ENCODE measurements at regions not wholly inside any gene's neighbourhood (a gene's known extent, or its start where the extent isn't known, plus 50 kb on each side); places are given as distances from the start of the nearest gene placed in this dataset.

DNA sequence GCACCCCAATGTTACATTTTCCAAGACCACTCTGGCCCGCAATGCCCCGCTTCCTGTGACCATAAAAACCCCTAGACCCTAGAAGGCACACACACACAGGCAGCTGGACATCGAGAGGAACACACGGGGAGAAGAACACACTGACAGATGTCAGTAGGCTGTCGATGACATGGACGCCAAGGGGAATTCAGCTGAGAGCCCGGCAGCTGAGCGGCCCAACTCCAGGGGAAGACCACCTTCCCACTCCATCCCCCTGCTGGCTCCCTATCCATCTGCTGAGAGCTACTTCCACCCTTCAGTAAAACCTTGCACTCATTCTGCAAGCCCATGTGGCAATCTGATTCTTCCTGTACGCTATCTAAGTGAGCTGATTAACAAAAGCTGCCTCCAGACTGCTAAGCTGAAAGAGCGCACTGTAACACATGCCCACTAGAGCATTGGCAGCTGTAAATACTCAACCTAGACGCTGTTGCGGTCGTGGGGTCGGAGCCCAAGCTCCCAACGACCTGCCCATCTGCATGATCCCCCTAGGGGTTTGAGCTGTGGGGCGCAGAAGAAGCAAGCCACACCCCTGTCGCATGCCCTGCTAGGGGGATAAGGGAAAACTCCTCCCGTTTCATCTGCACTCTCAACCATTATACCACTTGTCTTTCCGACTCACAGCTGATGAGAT lies 843.6 kb upstream of the POT1 start:
- Mint-ChIP-seq H3K27ac (no peak overlapping the region), H3K27me3 (no peaks in the 10 kb centered on the region), H3K36me3 (no peaks in the 10 kb centered on the region), H3K4me1 (no peaks in the 10 kb centered on the region), H3K4me3 (no peak overlapping the region), H3K9me3 (no peaks in the 10 kb centered on the region)

DNA sequence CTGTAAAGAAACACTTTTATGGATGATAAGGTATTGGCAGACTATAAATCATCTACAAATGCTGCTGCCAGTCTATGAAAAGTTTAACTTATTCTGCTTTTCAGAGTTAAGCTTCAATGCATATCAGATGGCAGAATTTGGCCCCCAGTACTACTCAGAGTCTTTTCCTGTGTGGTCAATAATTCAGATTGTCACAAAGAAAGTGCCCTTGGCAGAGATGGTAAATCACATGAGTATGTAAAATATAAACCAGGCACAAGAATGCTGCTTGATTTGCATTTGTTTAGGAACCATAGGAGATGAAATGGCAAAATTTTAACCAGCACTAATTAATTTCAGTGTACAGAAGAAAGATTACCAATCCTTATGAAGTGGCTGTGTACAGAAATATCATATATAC lies 818.3 kb upstream of the POT1 start:
- H3K9me3 Mint-ChIP-seq: peaks cover 14% of the 10 kb centered on the region

DNA sequence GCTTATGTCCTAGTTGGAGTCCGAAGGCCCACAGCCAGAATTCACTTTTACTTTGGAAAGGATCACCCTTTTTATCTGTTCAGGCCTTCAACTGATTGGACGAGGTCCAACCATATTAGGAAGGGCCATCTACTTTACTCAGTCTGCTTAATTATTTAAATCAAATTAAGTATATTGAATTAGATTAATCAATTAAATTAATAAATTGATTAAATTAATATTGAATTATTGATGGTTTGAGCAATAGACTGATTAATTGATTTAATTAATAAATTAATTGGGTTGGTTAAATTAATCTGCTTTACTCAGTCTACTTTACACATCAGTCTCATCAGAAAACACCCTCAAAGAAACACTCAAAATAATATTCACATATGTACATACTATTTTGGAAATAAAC lies 816.9 kb upstream of the POT1 start:
- no peaks in the 10 kb centered on the region for H3K4me1 Mint-ChIP-seq
- no peaks in the 10 kb centered on the region for H3K36me3 Mint-ChIP-seq
- H3K9me3 Mint-ChIP-seq: peaks cover 14% of the 10 kb centered on the region
- no peak overlapping the region for H3K4me3 Mint-ChIP-seq
- H3K27me3 Mint-ChIP-seq: no peaks in the 10 kb centered on the region
- no peak overlapping the region for H3K27ac Mint-ChIP-seq

More for the DNA sequence above, 818.3 kb upstream of the POT1 start:
- H3K4me1 Mint-ChIP-seq: no peaks in the 10 kb centered on the region
- no peaks in the 10 kb centered on the region for H3K36me3 Mint-ChIP-seq
- H3K27me3 Mint-ChIP-seq: no peaks in the 10 kb centered on the region
- no peak overlapping the region for H3K4me3 Mint-ChIP-seq
- H3K27ac Mint-ChIP-seq: no peak overlapping the region

DNA sequence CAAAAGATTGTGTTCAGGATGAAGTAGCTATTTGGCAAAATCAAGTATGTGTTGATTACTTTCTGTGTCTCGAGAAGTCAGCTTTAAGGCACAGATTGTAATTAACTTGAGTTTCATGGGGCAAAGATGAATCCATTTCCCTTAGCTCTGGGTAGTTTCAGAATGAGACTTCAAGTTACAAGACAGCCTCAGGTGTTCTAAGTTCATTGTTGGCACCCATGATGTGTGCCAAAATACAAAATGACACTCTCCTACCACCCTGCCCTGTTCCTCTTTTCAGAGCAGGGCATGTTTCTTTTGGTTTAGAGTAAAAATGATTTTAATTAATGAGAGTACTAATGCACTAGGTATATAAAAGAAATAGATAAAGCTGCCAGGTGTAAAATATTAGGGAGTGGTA lies 797.6 kb upstream of the POT1 start:
- H3K4me3 Mint-ChIP-seq: no peak overlapping the region
- no peaks in the 10 kb centered on the region for H3K36me3 Mint-ChIP-seq
- no peak overlapping the region for H3K27ac Mint-ChIP-seq
- H3K9me3 Mint-ChIP-seq: peaks cover 4% of the 10 kb centered on the region
- no peaks in the 10 kb centered on the region for H3K27me3 Mint-ChIP-seq
- H3K4me1 Mint-ChIP-seq: no peaks in the 10 kb centered on the region

DNA sequence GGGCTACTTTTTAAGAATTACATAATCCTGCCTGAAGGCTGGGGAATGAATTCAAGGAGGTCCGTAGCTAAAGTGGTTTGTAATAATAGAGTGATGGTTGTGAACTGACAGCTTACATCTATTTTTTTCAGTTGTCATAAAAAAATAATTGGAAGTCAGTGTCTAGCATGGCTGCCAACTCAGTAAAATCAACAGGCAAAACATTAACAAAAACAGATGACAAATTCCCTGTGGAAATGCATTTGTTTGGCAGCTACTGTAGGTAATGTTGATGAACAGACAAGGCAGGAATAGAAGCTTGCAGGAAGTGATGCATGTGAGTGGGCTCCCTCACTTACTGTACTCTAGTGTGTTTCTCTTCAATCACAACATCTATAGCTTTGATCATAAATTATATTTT lies 766.0 kb upstream of the POT1 start:
- H3K9me3 Mint-ChIP-seq: no peaks in the 10 kb centered on the region

DNA sequence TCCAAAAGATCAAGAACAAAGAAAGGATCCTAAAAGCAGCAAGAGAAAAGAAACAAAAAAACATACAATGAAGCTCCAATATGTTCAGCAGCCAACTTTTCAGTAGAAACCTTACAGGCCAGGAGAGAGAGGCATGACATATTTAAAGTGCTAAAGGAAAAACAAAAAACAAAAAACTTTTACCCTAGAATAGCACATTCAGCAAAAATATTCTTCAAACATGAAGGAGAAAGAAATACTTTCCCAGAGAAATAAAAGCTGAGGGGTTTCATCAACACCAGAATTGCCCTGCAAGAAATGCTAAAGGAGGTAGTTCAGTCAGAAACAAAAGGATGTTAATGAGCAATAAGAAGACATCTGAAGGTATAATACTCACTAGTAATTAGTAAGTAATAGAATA lies 753.5 kb upstream of the POT1 start:
- Mint-ChIP-seq H3K27me3 (no peaks in the 10 kb centered on the region), H3K4me1 (no peaks in the 10 kb centered on the region), H3K4me3 (no peak overlapping the region), H3K36me3 (no peaks in the 10 kb centered on the region), H3K27ac (no peak overlapping the region), H3K9me3 (no peaks in the 10 kb centered on the region)

More for the DNA sequence above, 766.0 kb upstream of the POT1 start:
- Mint-ChIP-seq H3K4me1 (no peaks in the 10 kb centered on the region), H3K27me3 (no peaks in the 10 kb centered on the region), H3K36me3 (no peaks in the 10 kb centered on the region), H3K4me3 (no peak overlapping the region), H3K27ac (no peak overlapping the region)

DNA sequence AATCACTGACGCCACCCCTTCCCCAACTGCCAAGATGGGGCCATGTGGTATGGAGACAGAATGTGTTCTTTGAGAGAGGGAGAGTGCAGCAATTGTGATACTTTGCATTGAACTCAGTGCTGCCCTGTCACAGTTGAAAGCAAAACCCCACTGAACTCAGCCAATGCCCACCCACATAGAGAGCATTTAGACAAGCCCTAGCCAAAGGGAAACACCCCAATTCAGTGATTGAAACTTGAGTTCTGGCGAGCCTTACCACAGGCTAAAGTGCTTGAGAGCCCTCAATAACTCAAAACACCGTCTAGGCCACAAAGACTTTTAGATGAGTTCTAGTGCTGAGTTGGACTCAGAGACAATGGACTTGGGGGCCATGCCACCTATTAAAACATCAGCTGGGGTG lies 751.9 kb upstream of the POT1 start:
- Mint-ChIP-seq H3K27me3 (no peaks in the 10 kb centered on the region), H3K36me3 (no peaks in the 10 kb centered on the region), H3K9me3 (no peaks in the 10 kb centered on the region), H3K27ac (no peak overlapping the region), H3K4me3 (no peak overlapping the region), H3K4me1 (no peaks in the 10 kb centered on the region)

DNA sequence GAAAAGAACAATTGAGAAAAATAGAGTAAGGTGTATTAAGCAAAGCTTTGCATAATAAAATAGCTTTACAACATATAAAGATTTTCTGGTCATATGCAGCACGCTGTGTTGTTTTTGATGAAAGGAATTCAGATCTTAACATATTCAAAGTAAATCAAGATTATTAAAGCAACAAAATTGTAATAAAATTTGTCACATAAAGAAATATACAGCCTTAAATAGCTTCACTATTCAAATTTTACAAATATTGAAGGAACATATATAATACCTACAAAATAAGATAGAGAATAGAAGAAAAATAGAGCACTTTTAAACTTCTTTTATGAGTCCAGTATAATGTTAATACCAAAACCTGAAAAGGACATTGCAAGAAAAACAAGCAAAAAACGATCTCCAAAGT lies 749.1 kb upstream of the POT1 start:
- Mint-ChIP-seq H3K9me3 (no peaks in the 10 kb centered on the region), H3K36me3 (no peaks in the 10 kb centered on the region), H3K4me3 (no peak overlapping the region), H3K27me3 (no peaks in the 10 kb centered on the region), H3K27ac (no peak overlapping the region), H3K4me1 (no peaks in the 10 kb centered on the region)

DNA sequence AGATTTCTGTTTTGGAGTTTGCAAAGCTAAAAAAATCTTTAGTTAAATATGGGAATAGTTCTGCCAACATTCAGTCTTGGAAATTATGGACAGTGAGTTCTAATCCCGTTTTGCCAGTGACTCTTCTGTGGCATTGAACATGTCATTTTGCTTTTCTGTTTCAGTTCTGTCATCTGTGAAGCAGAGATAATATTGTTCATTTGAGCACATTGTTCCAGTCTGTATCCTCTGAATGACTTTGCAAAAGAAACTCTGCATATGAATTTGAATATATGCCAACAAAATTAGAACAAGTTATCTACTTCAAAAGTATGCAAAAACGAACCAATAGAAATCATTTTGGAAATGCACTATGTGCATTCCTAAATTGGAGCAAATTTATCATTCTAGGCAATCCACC lies 746.0 kb upstream of the POT1 start:
- H3K9me3 Mint-ChIP-seq: no peaks in the 10 kb centered on the region
- H3K27me3 Mint-ChIP-seq: no peaks in the 10 kb centered on the region
- no peak overlapping the region for H3K27ac Mint-ChIP-seq
- H3K4me1 Mint-ChIP-seq: no peaks in the 10 kb centered on the region
- H3K36me3 Mint-ChIP-seq: no peaks in the 10 kb centered on the region
- H3K4me3 Mint-ChIP-seq: no peak overlapping the region

DNA sequence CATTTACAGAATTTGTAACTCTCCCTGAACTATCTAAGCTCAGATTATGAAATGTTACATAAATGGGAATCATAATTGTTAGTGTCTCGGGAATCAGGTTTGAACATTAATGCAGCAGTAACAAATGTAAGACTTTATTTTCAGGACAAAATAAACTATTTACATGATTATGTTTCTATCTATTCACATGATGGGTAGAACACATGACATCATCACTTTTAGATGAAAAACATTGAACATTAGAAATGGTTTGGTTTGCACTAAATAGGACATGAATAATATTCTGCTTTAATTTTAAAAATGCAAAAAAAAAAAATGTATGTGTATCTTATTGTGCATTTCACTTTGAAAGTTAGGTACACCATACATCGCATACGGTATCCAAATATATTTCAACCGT lies 745.5 kb upstream of the POT1 start:
- Mint-ChIP-seq H3K4me3 (no peak overlapping the region), H3K27me3 (no peaks in the 10 kb centered on the region), H3K9me3 (no peaks in the 10 kb centered on the region), H3K27ac (no peak overlapping the region), H3K36me3 (no peaks in the 10 kb centered on the region), H3K4me1 (no peaks in the 10 kb centered on the region)

DNA sequence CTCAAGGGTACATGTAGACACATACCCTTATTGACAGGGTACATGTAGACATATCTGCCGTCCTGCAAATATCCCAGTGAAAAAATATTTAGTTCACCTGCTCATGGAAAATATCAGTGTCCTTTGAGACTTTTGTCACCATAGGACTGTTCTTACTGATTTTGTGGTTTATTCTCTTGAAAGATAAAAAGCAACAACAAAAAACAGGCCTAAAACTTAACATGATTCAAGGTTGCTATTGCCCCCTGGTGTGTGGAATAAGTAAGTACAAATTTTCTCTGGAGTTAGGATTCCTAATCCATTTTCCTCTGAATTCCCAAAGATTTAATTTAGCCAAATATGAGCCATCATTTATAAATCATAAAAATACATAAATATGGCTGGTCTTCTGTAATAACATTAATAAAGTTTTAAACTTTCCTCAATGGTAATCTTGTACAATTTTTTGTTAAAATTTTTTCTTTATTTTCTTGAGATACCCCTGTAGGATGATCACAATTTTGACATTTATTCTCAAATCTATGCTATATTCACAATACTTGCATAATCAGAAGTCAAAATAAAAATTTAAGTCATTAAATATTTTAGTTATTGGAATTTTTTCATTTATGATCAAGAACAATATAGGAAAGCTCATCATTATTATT lies 741.4 kb upstream of the POT1 start:
- no peaks in the 10 kb centered on the region for H3K27me3 Mint-ChIP-seq
- H3K27ac Mint-ChIP-seq: no peak overlapping the region
- H3K36me3 Mint-ChIP-seq: no peaks in the 10 kb centered on the region
- H3K9me3 Mint-ChIP-seq: no peaks in the 10 kb centered on the region
- H3K4me3 Mint-ChIP-seq: no peak overlapping the region
- H3K4me1 Mint-ChIP-seq: no peaks in the 10 kb centered on the region

DNA sequence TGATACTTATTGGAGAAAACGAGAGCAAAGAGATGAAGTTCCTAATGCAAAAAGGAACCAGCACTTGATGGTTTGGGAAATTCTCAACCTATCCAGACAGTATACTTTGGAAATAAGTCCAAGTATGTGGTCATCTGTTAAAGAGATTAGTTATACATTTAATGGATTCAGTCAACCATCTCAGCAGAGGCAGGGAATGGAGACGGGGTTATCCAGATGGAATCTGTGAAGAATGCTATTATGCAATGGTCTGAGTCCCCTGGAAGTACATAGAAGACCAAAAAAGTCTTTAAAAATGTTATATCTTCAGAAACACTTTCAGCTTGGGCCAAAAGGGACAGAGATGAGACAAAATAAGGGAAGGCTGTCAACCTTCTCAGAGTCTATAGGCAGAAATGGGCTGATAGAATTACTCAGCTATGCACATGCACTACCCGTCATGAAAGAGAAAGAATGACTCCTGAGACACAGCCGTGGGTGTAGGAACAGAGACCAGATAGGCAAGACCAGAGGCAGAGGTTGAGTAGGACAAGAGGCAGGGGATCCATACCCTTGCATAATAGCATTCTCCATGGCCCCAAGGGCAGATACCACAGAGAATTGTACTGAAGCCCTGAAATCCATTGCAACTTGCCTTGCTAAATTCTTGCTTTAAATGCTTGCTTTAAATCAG lies 738.8 kb upstream of the POT1 start:
- Mint-ChIP-seq H3K36me3 (no peaks in the 10 kb centered on the region), H3K27me3 (no peaks in the 10 kb centered on the region), H3K27ac (no peak overlapping the region), H3K4me1 (no peaks in the 10 kb centered on the region), H3K4me3 (no peak overlapping the region), H3K9me3 (no peaks in the 10 kb centered on the region)

DNA sequence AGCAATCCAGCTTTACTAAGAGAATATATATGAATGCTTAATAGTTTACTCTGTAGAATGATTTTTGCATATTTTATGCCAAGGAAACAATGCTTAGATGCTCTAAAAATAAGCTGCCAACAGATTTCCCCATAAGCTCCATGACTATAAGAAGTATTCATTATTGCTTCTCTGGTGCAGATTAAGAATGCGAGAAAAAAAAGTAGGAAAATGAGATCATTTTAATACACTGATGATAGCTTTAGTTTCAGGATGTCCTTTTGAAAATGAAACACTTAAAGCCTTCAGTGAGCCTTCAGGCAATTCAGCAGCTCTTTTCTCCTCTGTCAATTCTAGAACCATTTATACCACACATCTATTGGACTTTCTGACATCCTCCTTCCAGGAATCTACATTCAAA lies 735.0 kb upstream of the POT1 start:
- Mint-ChIP-seq H3K36me3 (no peaks in the 10 kb centered on the region), H3K27ac (no peak overlapping the region), H3K4me1 (no peaks in the 10 kb centered on the region), H3K27me3 (no peaks in the 10 kb centered on the region), H3K9me3 (no peaks in the 10 kb centered on the region), H3K4me3 (no peak overlapping the region)

DNA sequence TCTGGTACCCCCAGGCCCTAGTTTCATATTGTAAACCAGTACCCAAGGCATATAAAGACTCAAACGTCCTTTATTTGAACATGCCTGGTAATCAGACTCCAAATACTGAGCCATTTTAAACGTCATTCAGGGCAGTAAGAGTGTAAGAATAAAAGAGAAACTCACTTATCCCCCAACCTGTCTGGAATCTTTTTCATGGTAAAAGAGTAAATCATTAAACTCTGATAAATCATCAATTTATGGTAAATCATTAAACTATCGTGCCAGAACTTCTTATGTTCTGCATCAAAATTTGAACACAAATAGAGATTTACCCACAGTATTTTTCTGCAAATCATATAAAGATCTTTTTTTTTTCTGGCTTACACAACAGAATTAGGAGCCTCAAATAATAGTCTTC lies 734.3 kb upstream of the POT1 start:
- Mint-ChIP-seq H3K9me3 (no peaks in the 10 kb centered on the region), H3K4me3 (no peak overlapping the region)

DNA sequence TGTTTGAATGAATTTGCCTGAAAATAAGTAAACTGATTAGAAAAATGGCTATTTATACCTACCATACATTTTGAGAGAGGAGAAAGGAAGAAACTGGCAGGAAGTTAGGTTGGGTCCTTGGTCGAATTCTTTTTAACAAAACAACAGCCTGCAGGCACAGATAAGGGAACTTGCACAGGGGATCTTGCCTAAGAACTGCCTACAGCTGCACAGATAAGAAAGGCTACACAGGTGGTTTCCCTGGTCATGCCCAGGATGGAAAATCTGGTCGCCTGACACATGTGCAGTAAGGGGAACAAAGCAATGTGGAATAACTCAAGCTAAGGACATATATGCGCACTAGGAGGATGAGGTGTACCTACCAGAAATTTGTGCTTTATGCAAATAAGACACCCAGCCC lies 732.1 kb upstream of the POT1 start:
- H3K4me1 Mint-ChIP-seq: no peaks in the 10 kb centered on the region
- no peak overlapping the region for H3K4me3 Mint-ChIP-seq
- no peaks in the 10 kb centered on the region for H3K36me3 Mint-ChIP-seq
- H3K9me3 Mint-ChIP-seq: no peaks in the 10 kb centered on the region
- H3K27ac Mint-ChIP-seq: no peak overlapping the region
- H3K27me3 Mint-ChIP-seq: no peaks in the 10 kb centered on the region

More for the DNA sequence above, 734.3 kb upstream of the POT1 start:
- no peak overlapping the region for H3K27ac Mint-ChIP-seq
- no peaks in the 10 kb centered on the region for H3K36me3 Mint-ChIP-seq
- no peaks in the 10 kb centered on the region for H3K27me3 Mint-ChIP-seq
- no peaks in the 10 kb centered on the region for H3K4me1 Mint-ChIP-seq

DNA sequence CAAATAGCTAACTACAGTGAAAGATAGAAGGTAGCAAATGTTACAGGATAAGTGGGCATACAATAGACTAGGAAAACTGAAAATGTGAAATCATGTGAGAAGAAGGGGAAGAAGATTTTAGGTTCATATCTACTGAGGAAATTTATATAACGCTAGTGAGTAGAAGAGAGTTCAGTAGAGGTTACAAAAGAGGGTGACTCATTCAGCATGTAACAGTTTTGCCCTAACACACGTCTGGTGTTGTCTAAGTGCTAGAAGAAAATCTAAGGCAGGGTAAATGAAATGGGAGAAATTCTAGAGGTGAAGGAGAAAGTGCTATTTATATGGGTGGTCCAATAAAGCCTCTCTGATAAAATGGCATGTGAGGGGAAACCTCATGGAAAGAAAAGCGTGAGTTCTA lies 731.4 kb upstream of the POT1 start:
- Mint-ChIP-seq H3K27ac (no peak overlapping the region), H3K4me3 (no peak overlapping the region), H3K36me3 (no peaks in the 10 kb centered on the region), H3K9me3 (no peaks in the 10 kb centered on the region), H3K4me1 (no peaks in the 10 kb centered on the region), H3K27me3 (no peaks in the 10 kb centered on the region)
